ENCODE measurements at regions not wholly inside any gene's neighbourhood (a gene's known extent, or its start where the extent isn't known, plus 50 kb on each side); places are given as distances from the start of the nearest gene placed in this dataset.

GRCh38 chr13:65090186-65090585, 2139.9 kb downstream of the PCDH9 start:
- no peak overlapping the region for H2AFZ ChIP-seq (ENCODE audit: low read depth, low read length, severe bottlenecking)
- H3F3A ChIP-seq (ENCODE audit: insufficient read depth), result no peaks in the 10 kb centered on the region
- no peaks in the 10 kb centered on the region for H4K20me1 ChIP-seq (ENCODE audit: low read depth, low read length)
- TF ChIP-seq EZH2phosphoT487 (conservative IDR thresholded peaks at IDR 0.05; ENCODE audit: low read length), result no peak
- TF ChIP-seq, protein P1, sequence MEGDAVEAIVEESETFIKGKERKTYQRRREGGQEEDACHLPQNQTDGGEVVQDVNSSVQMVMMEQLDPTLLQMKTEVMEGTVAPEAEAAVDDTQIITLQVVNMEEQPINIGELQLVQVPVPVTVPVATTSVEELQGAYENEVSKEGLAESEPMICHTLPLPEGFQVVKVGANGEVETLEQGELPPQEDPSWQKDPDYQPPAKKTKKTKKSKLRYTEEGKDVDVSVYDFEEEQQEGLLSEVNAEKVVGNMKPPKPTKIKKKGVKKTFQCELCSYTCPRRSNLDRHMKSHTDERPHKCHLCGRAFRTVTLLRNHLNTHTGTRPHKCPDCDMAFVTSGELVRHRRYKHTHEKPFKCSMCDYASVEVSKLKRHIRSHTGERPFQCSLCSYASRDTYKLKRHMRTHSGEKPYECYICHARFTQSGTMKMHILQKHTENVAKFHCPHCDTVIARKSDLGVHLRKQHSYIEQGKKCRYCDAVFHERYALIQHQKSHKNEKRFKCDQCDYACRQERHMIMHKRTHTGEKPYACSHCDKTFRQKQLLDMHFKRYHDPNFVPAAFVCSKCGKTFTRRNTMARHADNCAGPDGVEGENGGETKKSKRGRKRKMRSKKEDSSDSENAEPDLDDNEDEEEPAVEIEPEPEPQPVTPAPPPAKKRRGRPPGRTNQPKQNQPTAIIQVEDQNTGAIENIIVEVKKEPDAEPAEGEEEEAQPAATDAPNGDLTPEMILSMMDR (IDR thresholded peaks at IDR 0.05; ENCODE audit: insufficient read depth, low read length, poor library complexity, severe bottlenecking), result no peak
- no peak overlapping the region for H3K27ac ChIP-seq (ENCODE audit: low read depth, low read length)
- H3K9ac ChIP-seq (ENCODE audit: low read length), result no peak overlapping the region
- no peak overlapping the region for H3K4me2 ChIP-seq (ENCODE audit: low read depth, low read length, poor library complexity, severe bottlenecking)
- H3K27me3 ChIP-seq (ENCODE audit: low read length), result no peaks in the 10 kb centered on the region
- H3K9me2 ChIP-seq (replicated peaks; ENCODE audit: insufficient read depth, low read length), result no peaks in the 10 kb centered on the region
- no peaks in the 10 kb centered on the region; the same call in 1 of the 2 replicates for H3K9me3 ChIP-seq (ENCODE audit: insufficient read depth, low read length)
- H3K4me3 ChIP-seq (ENCODE audit: insufficient read depth, low read length, poor library complexity, severe bottlenecking), result no peak overlapping the region
- no peaks in the 10 kb centered on the region for H3K79me2 ChIP-seq (ENCODE audit: insufficient read depth, low read length)
- no peaks in the 10 kb centered on the region for H3K36me3 ChIP-seq (ENCODE audit: low read length)

DNA sequence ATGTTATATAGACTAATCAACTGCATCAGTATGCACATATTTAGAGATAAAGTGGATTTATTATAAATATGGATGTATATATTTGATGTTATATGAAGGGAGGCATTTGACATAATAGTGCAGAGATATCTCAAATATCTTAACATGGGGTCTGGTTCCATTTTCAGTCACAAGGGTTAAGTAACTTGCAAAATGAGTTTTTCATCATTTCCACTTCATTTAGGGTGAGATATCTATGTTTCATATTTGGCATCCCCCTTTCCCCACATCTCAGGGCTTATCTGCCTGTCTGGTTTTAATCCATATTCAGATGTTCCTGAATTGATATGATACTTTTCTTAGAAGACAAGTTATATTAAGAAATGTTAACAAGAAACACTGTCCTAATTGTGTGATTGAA, 2141.2 kb downstream of the PCDH9 start:
- H3K27ac ChIP-seq (ENCODE audit: low read depth, low read length), result no peak overlapping the region
- H3K9me3 ChIP-seq (ENCODE audit: insufficient read depth, low read length), result no peaks in the 10 kb centered on the region; the same call in 1 of the 2 replicates
- H3K9ac ChIP-seq (ENCODE audit: low read length), result no peak overlapping the region
- H3K36me3 ChIP-seq (ENCODE audit: low read length), result no peaks in the 10 kb centered on the region
- no peak overlapping the region for H2AFZ ChIP-seq (ENCODE audit: low read depth, low read length, severe bottlenecking)
- H3F3A ChIP-seq (ENCODE audit: insufficient read depth), result no peaks in the 10 kb centered on the region
- H3K9me2 ChIP-seq (replicated peaks; ENCODE audit: insufficient read depth, low read length), result no peaks in the 10 kb centered on the region
- no peak for TF ChIP-seq EZH2phosphoT487 (conservative IDR thresholded peaks at IDR 0.05; ENCODE audit: low read length)
- TF ChIP-seq, protein P1 (IDR thresholded peaks at IDR 0.05; ENCODE audit: insufficient read depth, low read length, poor library complexity, severe bottlenecking), result no peak
- no peak overlapping the region for H3K4me2 ChIP-seq (ENCODE audit: low read depth, low read length, poor library complexity, severe bottlenecking)
- no peak overlapping the region for H3K4me3 ChIP-seq (ENCODE audit: insufficient read depth, low read length, poor library complexity, severe bottlenecking)
- H3K27me3 ChIP-seq (ENCODE audit: low read length), result no peaks in the 10 kb centered on the region
- no peaks in the 10 kb centered on the region for H4K20me1 ChIP-seq (ENCODE audit: low read depth, low read length)
- H3K79me2 ChIP-seq (ENCODE audit: insufficient read depth, low read length), result no peaks in the 10 kb centered on the region

GRCh38 chr13:65085977-65086376, 2144.2 kb downstream of the PCDH9 start:
- Histone ChIP-seq H4K20me1 (ENCODE audit: low read depth, low read length) (no peaks in the 10 kb centered on the region), H3K9me2 (replicated peaks; ENCODE audit: insufficient read depth, low read length) (no peaks in the 10 kb centered on the region), H3K79me2 (ENCODE audit: insufficient read depth, low read length) (no peaks in the 10 kb centered on the region), H3F3A (ENCODE audit: insufficient read depth) (no peaks in the 10 kb centered on the region), H2AFZ (ENCODE audit: low read depth, low read length, severe bottlenecking) (no peak overlapping the region), H3K9me3 (ENCODE audit: insufficient read depth, low read length) (no peaks in the 10 kb centered on the region; the same call in 1 of the 2 replicates), H3K27ac (ENCODE audit: low read depth, low read length) (no peak overlapping the region), H3K36me3 (ENCODE audit: low read length) (no peaks in the 10 kb centered on the region), H3K9ac (ENCODE audit: low read length) (no peak overlapping the region), H3K27me3 (ENCODE audit: low read length) (no peaks in the 10 kb centered on the region), H3K4me2 (ENCODE audit: low read depth, low read length, poor library complexity, severe bottlenecking) (no peak overlapping the region), H3K4me3 (ENCODE audit: insufficient read depth, low read length, poor library complexity, severe bottlenecking) (no peak overlapping the region)
- TF ChIP-seq EZH2phosphoT487 (conservative IDR thresholded peaks at IDR 0.05; ENCODE audit: low read length), result no peak
- TF ChIP-seq, protein P1 (IDR thresholded peaks at IDR 0.05; ENCODE audit: insufficient read depth, low read length, poor library complexity, severe bottlenecking), result no peak

All from SU-DHL-6 (cell line).